ENCODE measurements at regions not wholly inside any gene's neighbourhood (a gene's known extent, or its start where the extent isn't known, plus 50 kb on each side); places are given as distances from the start of the nearest gene placed in this dataset.

- no peaks in the 10 kb centered on the region for H3K36me3 ChIP-seq (ENCODE audit: insufficient read depth, low read length)
- H3K9me2 ChIP-seq (ENCODE audit: insufficient read depth, low read length) = no peaks in the 10 kb centered on the region
- no peaks in the 10 kb centered on the region for H4K20me1 ChIP-seq (ENCODE audit: insufficient read depth, low read length)
- ChIA-PET CTCF (ENCODE audit: unreplicated experiment) (no interaction called here), POLR2A (interaction anchor here (0.6 kb wide), 1 partner anchor 1060 kb away, joined by 5 read pairs; no protein-coding TSS in a partner anchor)
- no peak overlapping the region for H2AFZ ChIP-seq (ENCODE audit: low read length)
- intact Hi-C loops (cut with micrococcal nuclease; ENCODE audit: unreplicated experiment) = no loop called here
- 0 out of 2 replicates have a peak, but pooled peaks cover 4% of the 10 kb centered on the region for H3K9me3 ChIP-seq (ENCODE audit: low read length)
- no peak overlapping the region for H3K4me3 ChIP-seq (ENCODE audit: low read depth, low read length, poor library complexity, severe bottlenecking)
- no peak overlapping the region for H3K27ac ChIP-seq (ENCODE audit: low read depth, low read length, poor library complexity, severe bottlenecking)
- no peak for TF ChIP-seq CTCF (conservative IDR thresholded peaks at IDR 0.05; ENCODE audit: low read length)
- TF ChIP-seq EZH2phosphoT487 (IDR thresholded peaks at IDR 0.05; ENCODE audit: borderline replicate concordance, low read depth, low read length) = no peak
- no peaks in the 10 kb centered on the region for H3K79me2 ChIP-seq (ENCODE audit: insufficient read depth, low read depth, low read length)
- no peaks in the 10 kb centered on the region for H3K4me1 ChIP-seq (ENCODE audit: insufficient read depth, low read length, poor library complexity, severe bottlenecking)
- H3K4me2 ChIP-seq (ENCODE audit: low read length) = no peak overlapping the region
- BruUV-seq (replicated peaks) = no TSS peak
- no peak for DNase-seq (ENCODE audit: low spot score)
Measured at GRCh38 chr13:82571653-82572052, 1310.6 kb downstream of the SLITRK1 start.

GRCh38 chr13:82569581-82569980 lies 1312.7 kb downstream of the SLITRK1 start:
- Histone ChIP-seq H2AFZ (ENCODE audit: low read length) (no peak overlapping the region), H3K79me2 (ENCODE audit: insufficient read depth, low read depth, low read length) (no peaks in the 10 kb centered on the region), H3K27ac (ENCODE audit: low read depth, low read length, poor library complexity, severe bottlenecking) (no peak overlapping the region), H3K4me2 (ENCODE audit: low read length) (no peak overlapping the region), H4K20me1 (ENCODE audit: insufficient read depth, low read length) (no peaks in the 10 kb centered on the region), H3K9me3 (ENCODE audit: low read length) (0 out of 2 replicates have a peak, but pooled peaks cover 4% of the 10 kb centered on the region), H3K36me3 (ENCODE audit: insufficient read depth, low read length) (no peaks in the 10 kb centered on the region), H3K4me3 (ENCODE audit: low read depth, low read length, poor library complexity, severe bottlenecking) (no peak overlapping the region), H3K9me2 (ENCODE audit: insufficient read depth, low read length) (no peaks in the 10 kb centered on the region), H3K4me1 (ENCODE audit: insufficient read depth, low read length, poor library complexity, severe bottlenecking) (no peaks in the 10 kb centered on the region)
- no TSS peak for BruUV-seq (replicated peaks)
- ChIA-PET POLR2A (interaction anchor here (0.7 kb wide), 1 partner anchor 9 kb away, joined by 3 read pairs; no protein-coding TSS in a partner anchor), CTCF (ENCODE audit: unreplicated experiment) (no interaction called here)
- intact Hi-C loops (cut with micrococcal nuclease; ENCODE audit: unreplicated experiment) = no loop called here
- TF ChIP-seq CTCF (conservative IDR thresholded peaks at IDR 0.05; ENCODE audit: low read length) = no peak
- no peak for TF ChIP-seq EZH2phosphoT487 (IDR thresholded peaks at IDR 0.05; ENCODE audit: borderline replicate concordance, low read depth, low read length)
- no peak for DNase-seq (ENCODE audit: low spot score)

DNA sequence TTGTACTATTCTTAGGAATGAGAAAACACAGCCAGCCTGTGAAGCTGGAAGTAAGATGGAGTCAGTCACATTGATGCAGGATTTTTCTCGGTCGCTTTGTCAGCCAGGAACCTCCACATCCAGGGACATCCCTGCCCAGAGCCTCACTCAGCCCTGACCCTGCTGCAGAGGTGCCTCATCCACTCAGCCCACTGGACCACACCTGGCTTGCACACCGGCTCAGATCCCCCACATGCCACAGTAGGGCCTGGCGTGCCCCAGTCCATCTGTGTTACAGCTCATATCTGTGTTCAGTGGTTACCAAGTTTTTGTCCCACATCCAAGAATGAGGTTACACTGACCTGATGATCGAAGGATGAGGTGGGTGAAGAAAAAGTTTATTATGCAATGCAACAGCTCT lies 1315.4 kb downstream of the SLITRK1 start:
- no peaks in the 10 kb centered on the region for H3K9me2 ChIP-seq (ENCODE audit: insufficient read depth, low read length)
- ChIA-PET CTCF (ENCODE audit: unreplicated experiment) (no interaction called here), POLR2A (no interaction called here)
- 0 out of 2 replicates have a peak, but pooled peaks cover 4% of the 10 kb centered on the region for H3K9me3 ChIP-seq (ENCODE audit: low read length)
- H3K27ac ChIP-seq (ENCODE audit: low read depth, low read length, poor library complexity, severe bottlenecking) = no peak overlapping the region
- no peaks in the 10 kb centered on the region for H3K4me1 ChIP-seq (ENCODE audit: insufficient read depth, low read length, poor library complexity, severe bottlenecking)
- intact Hi-C loops (cut with micrococcal nuclease; ENCODE audit: unreplicated experiment) = no loop called here
- BruUV-seq (replicated peaks) = no TSS peak
- H3K4me2 ChIP-seq (ENCODE audit: low read length) = no peak overlapping the region
- no peak for DNase-seq (ENCODE audit: low spot score)
- no peak overlapping the region for H3K4me3 ChIP-seq (ENCODE audit: low read depth, low read length, poor library complexity, severe bottlenecking)
- no peaks in the 10 kb centered on the region for H3K36me3 ChIP-seq (ENCODE audit: insufficient read depth, low read length)
- no peaks in the 10 kb centered on the region for H4K20me1 ChIP-seq (ENCODE audit: insufficient read depth, low read length)
- no peak overlapping the region for H2AFZ ChIP-seq (ENCODE audit: low read length)
- TF ChIP-seq EZH2phosphoT487 (IDR thresholded peaks at IDR 0.05; ENCODE audit: borderline replicate concordance, low read depth, low read length) = no peak
- TF ChIP-seq CTCF (conservative IDR thresholded peaks at IDR 0.05; ENCODE audit: low read length) = no peak
- no peaks in the 10 kb centered on the region for H3K79me2 ChIP-seq (ENCODE audit: insufficient read depth, low read depth, low read length)
